Immature natural killer cell (primary cell): ENCODE measurements at regions not wholly inside any gene's neighbourhood (a gene's known extent, or its start where the extent isn't known, plus 50 kb on each side); places are given as distances from the start of the nearest gene placed in this dataset.

ENCODE experiments used
- DNase-seq, 3 donors: peaks; one replicate each; pipeline ENCODE4 v3.0.0; 2022; ENCODE audit warnings: mixed read lengths in 1 of 3
- H3K27ac Mint-ChIP-seq, 6 donors: one replicate each; pipeline ENCODE4 v1.8.0; 2020; ENCODE audit warnings: mixed read lengths in 6 of 6, mild to moderate bottlenecking in 5 of 6, inconsistent platforms in 4 of 6, moderate library complexity in 3 of 6
- H3K27me3 Mint-ChIP-seq, 3 donors: one replicate each; pipeline ENCODE4 v1.8.0; 2020 to 2021; ENCODE audit warnings: low read depth in 3 of 3, mild to moderate bottlenecking in 3 of 3, mixed read lengths in 3 of 3, moderate library complexity in 3 of 3, inconsistent platforms in 1 of 3
- H3K36me3 Mint-ChIP-seq, 3 donors: one replicate each; pipeline ENCODE4 v1.8.0; 2020; ENCODE audit warnings: mixed read lengths in 3 of 3, inconsistent platforms in 2 of 3, mild to moderate bottlenecking in 2 of 3
- H3K4me1 Mint-ChIP-seq, 2 donors: one replicate each; pipeline ENCODE4 v1.8.0; 2020; ENCODE audit warnings: inconsistent platforms in 2 of 2, mild to moderate bottlenecking in 2 of 2, mixed read lengths in 2 of 2, moderate library complexity in 1 of 2
- H3K4me3 Mint-ChIP-seq, 5 donors: one replicate each; pipeline ENCODE4 v1.8.0; 2020; ENCODE audit warnings: mild to moderate bottlenecking in 5 of 5, mixed read lengths in 5 of 5, inconsistent platforms in 3 of 5, moderate library complexity in 3 of 5
- H3K9me3 Mint-ChIP-seq, 6 donors: one replicate each; pipeline ENCODE4 v1.8.0; 2020; ENCODE audit warnings: mild to moderate bottlenecking in 6 of 6, mixed read lengths in 6 of 6, inconsistent platforms in 4 of 6, moderate library complexity in 3 of 6

- H3K27me3 Mint-ChIP-seq = peaks cover 0 to 1% (median 0%) of the 10 kb centered on the region in 3 donors
- H3K9me3 Mint-ChIP-seq = peaks cover 4 to 18% (median 10%) of the 10 kb centered on the region in 6 donors
- H3K27ac Mint-ChIP-seq = no peak overlapping the region
- H3K4me3 Mint-ChIP-seq = no peak overlapping the region
- DNase-seq = no peak
- no peaks in the 10 kb centered on the region for H3K36me3 Mint-ChIP-seq
- H3K4me1 Mint-ChIP-seq = no peaks in the 10 kb centered on the region
Measured at GRCh38 chr3:104750581-104750980, 616.1 kb upstream of the ALCAM start.

- Mint-ChIP-seq H3K4me1 (no peaks in the 10 kb centered on the region), H3K9me3 (peaks cover 5 to 33% (median 9%) of the 10 kb centered on the region in 6 donors), H3K27ac (no peak overlapping the region), H3K27me3 (peaks cover 0 to 1% (median 0%) of the 10 kb centered on the region in 3 donors), H3K4me3 (no peak overlapping the region), H3K36me3 (no peaks in the 10 kb centered on the region)
- DNase-seq = no peak
Measured at GRCh38 chr3:104755791-104756190, 610.9 kb upstream of the ALCAM start.

- Mint-ChIP-seq H3K36me3 (no peaks in the 10 kb centered on the region), H3K4me3 (no peak overlapping the region), H3K4me1 (no peaks in the 10 kb centered on the region), H3K27ac (no peak overlapping the region), H3K27me3 (peaks cover 0 to 3% (median 2%) of the 10 kb centered on the region in 3 donors), H3K9me3 (peaks cover 0 to 16% (median 5%) of the 10 kb centered on the region in 6 donors)
- DNase-seq = no peak
Measured at GRCh38 chr3:104763007-104763406, 603.7 kb upstream of the ALCAM start.

GRCh38 chr3:104764496-104764895, 602.2 kb upstream of the ALCAM start:
- peaks cover 0 to 3% (median 2%) of the 10 kb centered on the region in 3 donors for H3K27me3 Mint-ChIP-seq
- H3K9me3 Mint-ChIP-seq = peaks cover 0 to 16% (median 4%) of the 10 kb centered on the region in 6 donors
- no peak for DNase-seq
- H3K4me3 Mint-ChIP-seq = no peak overlapping the region
- no peak overlapping the region for H3K27ac Mint-ChIP-seq
- H3K36me3 Mint-ChIP-seq = no peaks in the 10 kb centered on the region
- H3K4me1 Mint-ChIP-seq = no peaks in the 10 kb centered on the region

GRCh38 chr3:104768886-104769285, 597.8 kb upstream of the ALCAM start:
- H3K9me3 Mint-ChIP-seq = peaks cover 0 to 2% (median 0%) of the 10 kb centered on the region in 6 donors
- H3K27me3 Mint-ChIP-seq = peaks cover 0 to 2% (median 0%) of the 10 kb centered on the region in 3 donors
- no peaks in the 10 kb centered on the region for H3K4me1 Mint-ChIP-seq
- H3K27ac Mint-ChIP-seq = no peak overlapping the region
- H3K36me3 Mint-ChIP-seq = no peaks in the 10 kb centered on the region
- no peak for DNase-seq
- H3K4me3 Mint-ChIP-seq = no peak overlapping the region

- DNase-seq = no peak
- no peaks in the 10 kb centered on the region for H3K4me1 Mint-ChIP-seq
- no peak overlapping the region for H3K27ac Mint-ChIP-seq
- H3K4me3 Mint-ChIP-seq = no peak overlapping the region
- H3K36me3 Mint-ChIP-seq = no peaks in the 10 kb centered on the region
- no peaks in the 10 kb centered on the region for H3K27me3 Mint-ChIP-seq
- peaks cover 0 to 20% (median 7%) of the 10 kb centered on the region in 6 donors for H3K9me3 Mint-ChIP-seq
Measured at GRCh38 chr3:104779324-104779723, 587.4 kb upstream of the ALCAM start.

GRCh38 chr3:104781112-104781511, 585.6 kb upstream of the ALCAM start:
- no peak for DNase-seq
- Mint-ChIP-seq H3K4me3 (no peak overlapping the region), H3K4me1 (no peaks in the 10 kb centered on the region), H3K27me3 (no peaks in the 10 kb centered on the region), H3K36me3 (no peaks in the 10 kb centered on the region), H3K27ac (no peak overlapping the region), H3K9me3 (peaks cover 2 to 20% (median 8%) of the 10 kb centered on the region in 6 donors)

GRCh38 chr3:104785947-104786346, 580.8 kb upstream of the ALCAM start:
- H3K36me3 Mint-ChIP-seq = no peaks in the 10 kb centered on the region
- no peaks in the 10 kb centered on the region for H3K27me3 Mint-ChIP-seq
- peaks cover 2 to 16% (median 5%) of the 10 kb centered on the region in 6 donors for H3K9me3 Mint-ChIP-seq
- no peak overlapping the region for H3K27ac Mint-ChIP-seq
- H3K4me1 Mint-ChIP-seq = no peaks in the 10 kb centered on the region
- H3K4me3 Mint-ChIP-seq = no peak overlapping the region
- no peak for DNase-seq

- DNase-seq = no peak
- Mint-ChIP-seq H3K27ac (no peak overlapping the region), H3K4me1 (no peaks in the 10 kb centered on the region), H3K36me3 (no peaks in the 10 kb centered on the region), H3K9me3 (peaks cover 0 to 10% (median 5%) of the 10 kb centered on the region in 6 donors), H3K4me3 (no peak overlapping the region), H3K27me3 (no peaks in the 10 kb centered on the region)
Measured at GRCh38 chr3:104787306-104787705, 579.4 kb upstream of the ALCAM start.

- Mint-ChIP-seq H3K36me3 (no peaks in the 10 kb centered on the region), H3K27me3 (no peaks in the 10 kb centered on the region), H3K4me3 (no peak overlapping the region), H3K9me3 (peaks cover under 1 to 7% (median 6%) of the 10 kb centered on the region in 6 donors), H3K27ac (no peak overlapping the region), H3K4me1 (no peaks in the 10 kb centered on the region)
- no peak for DNase-seq
Measured at GRCh38 chr3:104788807-104789206, 577.9 kb upstream of the ALCAM start.

- Mint-ChIP-seq H3K9me3 (peaks cover 0 to 5% (median 2%) of the 10 kb centered on the region in 6 donors), H3K4me1 (no peaks in the 10 kb centered on the region)
Measured at GRCh38 chr3:104791331-104791730, 575.4 kb upstream of the ALCAM start.

GRCh38 chr3:104796556-104796955, 570.2 kb upstream of the ALCAM start:
- no peak for DNase-seq
- Mint-ChIP-seq H3K9me3 (peaks cover 0 to 26% (median 5%) of the 10 kb centered on the region in 6 donors), H3K4me3 (no peak overlapping the region), H3K4me1 (no peaks in the 10 kb centered on the region), H3K27me3 (no peaks in the 10 kb centered on the region), H3K36me3 (no peaks in the 10 kb centered on the region), H3K27ac (no peak overlapping the region)

More at GRCh38 chr3:104791331-104791730, 575.4 kb upstream of the ALCAM start:
- H3K27me3 Mint-ChIP-seq = no peaks in the 10 kb centered on the region
- H3K27ac Mint-ChIP-seq = no peak overlapping the region
- DNase-seq = no peak
- no peak overlapping the region for H3K4me3 Mint-ChIP-seq
- H3K36me3 Mint-ChIP-seq = no peaks in the 10 kb centered on the region

GRCh38 chr3:104805042-104805441, 561.7 kb upstream of the ALCAM start:
- H3K4me1 Mint-ChIP-seq = no peaks in the 10 kb centered on the region
- peaks cover 0 to 14% (median 9%) of the 10 kb centered on the region in 6 donors for H3K9me3 Mint-ChIP-seq
- H3K4me3 Mint-ChIP-seq = no peak overlapping the region
- DNase-seq = no peak
- no peak overlapping the region for H3K27ac Mint-ChIP-seq
- no peaks in the 10 kb centered on the region for H3K27me3 Mint-ChIP-seq
- no peaks in the 10 kb centered on the region for H3K36me3 Mint-ChIP-seq

GRCh38 chr3:104805508-104805907, 561.2 kb upstream of the ALCAM start:
- Mint-ChIP-seq H3K9me3 (peaks cover 0 to 12% (median 9%) of the 10 kb centered on the region in 6 donors), H3K27me3 (no peaks in the 10 kb centered on the region), H3K36me3 (no peaks in the 10 kb centered on the region), H3K4me1 (no peaks in the 10 kb centered on the region), H3K27ac (no peak overlapping the region), H3K4me3 (no peak overlapping the region)
- no peak for DNase-seq

- no peak for DNase-seq
- no peaks in the 10 kb centered on the region for H3K4me1 Mint-ChIP-seq
- H3K27me3 Mint-ChIP-seq = no peaks in the 10 kb centered on the region
- H3K36me3 Mint-ChIP-seq = no peaks in the 10 kb centered on the region
- peaks cover 3 to 21% (median 9%) of the 10 kb centered on the region in 6 donors for H3K9me3 Mint-ChIP-seq
- no peak overlapping the region for H3K27ac Mint-ChIP-seq
- no peak overlapping the region for H3K4me3 Mint-ChIP-seq
Measured at GRCh38 chr3:104810896-104811295, 555.8 kb upstream of the ALCAM start.
